Endothelial cell of umbilical vein (primary cell): ENCODE measurements at regions not wholly inside any gene's neighbourhood (a gene's known extent, or its start where the extent isn't known, plus 50 kb on each side); places are given as distances from the start of the nearest gene placed in this dataset.

Source experiments
- BruUV-seq: library from RNA; stranded (reverse); fragments of 400-500 nt; replicated peaks from 2 replicates; lab custom pipeline; 2021; lab: Mats Ljungman, UMichigan
- CTCF ChIA-PET: fragments of 300-600, 350-600 bp; sonication (Branson Sonifier 250); formaldehyde crosslinking; loops from one replicate; lab custom pipeline; 2021; ENCODE audit warnings: antibody characterized with exemption, inconsistent platforms; lab: Charles Lee
- POLR2A ChIA-PET: fragments of 300-600, 350-600 bp; sonication (Branson Sonifier 250); formaldehyde crosslinking; loops from one replicate; lab custom pipeline; 2021; ENCODE audit warnings: antibody characterized with exemption, inconsistent platforms; lab: Charles Lee
- DNase-seq: peaks from one replicate; pipeline ENCODE4 v3.0.0-alpha.2; 2011; ENCODE audit warnings: low read depth, low spot score
- FAIRE-seq: peaks from 2 replicates; lab custom pipeline; 2011; peaks lifted over from hg19 to GRCh38; lab: Jason Lieb, UNC
- H2AFZ ChIP-seq: 2 replicates; pipeline ENCODE4 v1.6.0; 2012; ENCODE audit warnings: low read depth, low read length, control low read depth, inconsistent platforms
- H3K27ac ChIP-seq: 2 replicates; pipeline ENCODE4 v1.5.1; 2011; ENCODE audit warnings: low read depth, mild to moderate bottlenecking, control low read depth, low read length, moderate library complexity; ENCODE audit not compliant: insufficient read depth
- H3K27me3 ChIP-seq, 2 experiments: 2 replicates each; pipeline versions ENCODE4 v1.6.0 to v1.6.1; 2011; ENCODE audit warnings: low read length in 2 of 2, mixed read lengths in 1 of 2; ENCODE audit not compliant: control insufficient read depth in 2 of 2, insufficient read depth in 2 of 2
- H3K36me3 ChIP-seq, 2 experiments: 2 replicates in 1 of 2; 3 replicates in 1 of 2; pipeline ENCODE4 v1.5.1; 2011; ENCODE audit warnings: low read length in 2 of 2, mild to moderate bottlenecking in 1 of 2, moderate library complexity in 1 of 2; ENCODE audit not compliant: control insufficient read depth in 2 of 2, insufficient read depth in 2 of 2; ENCODE audit errors: extremely low read depth in 1 of 2
- H3K4me1 ChIP-seq: 3 replicates; pipeline ENCODE4 v1.5.1; 2011; ENCODE audit warnings: mild to moderate bottlenecking, low read length; ENCODE audit not compliant: control insufficient read depth, insufficient read depth; ENCODE audit errors: extremely low read depth
- H3K4me2 ChIP-seq: 2 replicates; pipeline ENCODE4 v1.6.1; 2011; ENCODE audit warnings: low read length, control low read depth, mixed read lengths; ENCODE audit not compliant: insufficient read depth
- H3K4me3 ChIP-seq, 3 experiments: fragments of 200-600 bp in 1 of 3; sonication (generic), shearing (Covaris generic) in 1 of 3; replicated peaks in 1 of 3; 2 replicates each; pipeline ENCODE4 v1.5.1; 2011 to 2016; ENCODE audit warnings: control low read depth in 3 of 3, low read length in 3 of 3, mild to moderate bottlenecking in 2 of 3, inconsistent platforms in 1 of 3, low read depth in 1 of 3, moderate library complexity in 1 of 3; ENCODE audit not compliant: insufficient read depth in 1 of 3
- H3K79me2 ChIP-seq: 2 replicates; pipeline ENCODE4 v1.6.0; 2012; ENCODE audit warnings: low read length, inconsistent platforms; ENCODE audit not compliant: control insufficient read depth, insufficient read depth
- H3K9ac ChIP-seq: replicated peaks from 2 replicates; pipeline ENCODE3; 2011; ENCODE audit warnings: low read length, control low read depth; ENCODE audit not compliant: insufficient read depth; ENCODE audit errors: extremely low read depth
- H3K9me1 ChIP-seq: replicated peaks from 3 replicates; pipeline ENCODE4 v1.6.0; 2011; ENCODE audit warnings: mild to moderate bottlenecking, low read length; ENCODE audit not compliant: control insufficient read depth, insufficient read depth; ENCODE audit errors: extremely low read depth
- H3K9me3 ChIP-seq: replicated peaks from 2 replicates; pipeline ENCODE4 v1.5.1; 2012; ENCODE audit warnings: low read length, inconsistent platforms; ENCODE audit not compliant: control insufficient read depth, insufficient read depth
- H4K20me1 ChIP-seq: replicated peaks from 2 replicates; pipeline ENCODE3; 2011; ENCODE audit warnings: mild to moderate bottlenecking, low read length; ENCODE audit not compliant: control insufficient read depth, insufficient read depth; ENCODE audit errors: extremely low read depth
- EZH2 ChIP-seq: IDR thresholded peaks from 2 replicates; pipeline ENCODE4 v1.6.1; 2012; ENCODE audit warnings: borderline replicate concordance, low read depth, mild to moderate bottlenecking, moderate library complexity, low read length, inconsistent platforms; ENCODE audit not compliant: severe bottlenecking
- FOS ChIP-seq: IDR thresholded peaks from 2 replicates; pipeline ENCODE4 v1.6.1; 2011; ENCODE audit warnings: mild to moderate bottlenecking, low read length, moderate library complexity, borderline replicate concordance; ENCODE audit not compliant: insufficient read depth
- GATA2 ChIP-seq: IDR thresholded peaks from 2 replicates; pipeline ENCODE4 v1.7.0; 2011; ENCODE audit warnings: low read depth, mild to moderate bottlenecking, moderate library complexity, mixed read lengths, low read length; ENCODE audit not compliant: insufficient read length, insufficient read depth
- JUN ChIP-seq: IDR thresholded peaks from 2 replicates; pipeline ENCODE4 v1.6.1; 2011; ENCODE audit warnings: borderline replicate concordance, low read depth; ENCODE audit not compliant: insufficient read length, insufficient read depth
- MYC ChIP-seq: IDR thresholded peaks from one replicate; pipeline ENCODE4 v1.6.1; 2011; ENCODE audit warnings: mild to moderate bottlenecking, low read depth, low read length
- POLR2A ChIP-seq: IDR thresholded peaks from 2 replicates; pipeline ENCODE4 v1.6.1; 2012; ENCODE audit warnings: low read depth, mild to moderate bottlenecking, control low read depth, low read length
- POLR2AphosphoS5 ChIP-seq: IDR thresholded peaks from 2 replicates; pipeline ENCODE4 v1.6.1; 2012; ENCODE audit warnings: low read depth, mild to moderate bottlenecking, control low read depth, low read length, moderate library complexity; ENCODE audit not compliant: insufficient read depth
- dilution Hi-C: fragments of 300-500 bp; cut with MboI; formaldehyde crosslinking; loops from one replicate; pipeline ENCODE4 v1.15.0; 2019; ENCODE audit warnings: low sequenced_read_pairs; ENCODE audit not compliant: extremely low pct_ligation_motif_present
- intact Hi-C: fragments of 100-400 bp; cut with micrococcal nuclease; formaldehyde crosslinking; loops from one replicate; pipeline ENCODE4 v1.10.0; 2022
- TF ChIP-seq, protein P1 (sequence below): IDR thresholded peaks from 2 replicates; pipeline ENCODE4 v1.6.1; 2011; ENCODE audit not compliant: insufficient read depth, insufficient read length
- TF ChIP-seq, protein P2 (sequence below), 2 donors: IDR thresholded peaks; 1 replicate in 1 of 2; 2 replicates in 1 of 2; pipeline ENCODE4 v1.5.1; 2011; ENCODE audit warnings: low read length in 2 of 2, mild to moderate bottlenecking in 2 of 2, moderate library complexity in 2 of 2, control low read depth in 1 of 2, inconsistent platforms in 1 of 2, low read depth in 1 of 2; ENCODE audit not compliant: insufficient read depth in 1 of 2; ENCODE audit errors: extremely low read depth in 1 of 2

GRCh38 chr10:76681153-76681552 is 956.5 kb downstream of the KCNMA1 start:
- TF ChIP-seq POLR2A (no peak), JUN (no peak), MYC (no peak), GATA2 (no peak), FOS (no peak)
- TF ChIP-seq, protein P1, sequence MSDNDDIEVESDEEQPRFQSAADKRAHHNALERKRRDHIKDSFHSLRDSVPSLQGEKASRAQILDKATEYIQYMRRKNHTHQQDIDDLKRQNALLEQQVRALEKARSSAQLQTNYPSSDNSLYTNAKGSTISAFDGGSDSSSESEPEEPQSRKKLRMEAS, result no peak
- Histone ChIP-seq H3K36me3 (no peaks in the 10 kb centered on the region), H3K9me1 (no peaks in the 10 kb centered on the region), H3K9ac (no peak overlapping the region), H3K27me3 (no peaks in the 10 kb centered on the region), H3K4me1 (no peaks in the 10 kb centered on the region), H3K79me2 (no peaks in the 10 kb centered on the region), H3K9me3 (no peaks in the 10 kb centered on the region), H3K4me3 (no peak overlapping the region), H3K27ac (no peak overlapping the region), H3K4me2 (no peak overlapping the region), H2AFZ (no peak overlapping the region), H4K20me1 (no peaks in the 10 kb centered on the region)
- BruUV-seq, result no TSS peak
- dilution Hi-C loops (no loop called here), intact Hi-C loops (no loop called here)
- CTCF ChIA-PET, result no interaction called here
- POLR2A ChIA-PET, result no interaction called here
- DNase-seq, result no peak
- no peak for FAIRE-seq

DNA sequence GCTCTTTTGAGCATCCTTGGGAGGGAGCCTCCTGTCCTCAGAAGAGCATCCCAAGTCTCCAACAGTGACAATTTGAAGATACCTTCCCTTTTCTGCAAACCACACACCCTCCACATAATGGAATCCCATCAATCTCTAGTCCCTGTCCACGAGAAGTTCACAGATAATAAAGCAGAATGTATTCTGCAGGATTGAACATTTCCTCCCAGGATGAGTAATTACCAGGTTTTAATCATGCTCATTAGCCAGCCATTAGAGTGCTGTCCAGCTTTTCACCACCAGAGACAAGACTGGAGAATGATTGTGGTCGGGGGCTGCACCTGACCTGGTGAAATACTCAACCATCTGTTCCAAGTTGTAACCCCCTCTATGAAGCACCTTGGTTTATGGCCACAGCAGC is 958.6 kb downstream of the KCNMA1 start:
- intact Hi-C loops (no loop called here), dilution Hi-C loops (no loop called here)
- Histone ChIP-seq H3K9me3 (no peaks in the 10 kb centered on the region), H3K4me2 (no peak overlapping the region), H3K27me3 (no peaks in the 10 kb centered on the region), H3K27ac (no peak overlapping the region), H3K4me3 (no peak overlapping the region), H4K20me1 (no peaks in the 10 kb centered on the region), H3K9me1 (no peaks in the 10 kb centered on the region), H3K4me1 (no peaks in the 10 kb centered on the region), H3K79me2 (no peaks in the 10 kb centered on the region), H2AFZ (no peak overlapping the region), H3K9ac (no peak overlapping the region), H3K36me3 (no peaks in the 10 kb centered on the region)
- BruUV-seq, result no TSS peak
- DNase-seq, result no peak
- CTCF ChIA-PET, result no interaction called here
- POLR2A ChIA-PET, result no interaction called here
- TF ChIP-seq, protein P2, sequence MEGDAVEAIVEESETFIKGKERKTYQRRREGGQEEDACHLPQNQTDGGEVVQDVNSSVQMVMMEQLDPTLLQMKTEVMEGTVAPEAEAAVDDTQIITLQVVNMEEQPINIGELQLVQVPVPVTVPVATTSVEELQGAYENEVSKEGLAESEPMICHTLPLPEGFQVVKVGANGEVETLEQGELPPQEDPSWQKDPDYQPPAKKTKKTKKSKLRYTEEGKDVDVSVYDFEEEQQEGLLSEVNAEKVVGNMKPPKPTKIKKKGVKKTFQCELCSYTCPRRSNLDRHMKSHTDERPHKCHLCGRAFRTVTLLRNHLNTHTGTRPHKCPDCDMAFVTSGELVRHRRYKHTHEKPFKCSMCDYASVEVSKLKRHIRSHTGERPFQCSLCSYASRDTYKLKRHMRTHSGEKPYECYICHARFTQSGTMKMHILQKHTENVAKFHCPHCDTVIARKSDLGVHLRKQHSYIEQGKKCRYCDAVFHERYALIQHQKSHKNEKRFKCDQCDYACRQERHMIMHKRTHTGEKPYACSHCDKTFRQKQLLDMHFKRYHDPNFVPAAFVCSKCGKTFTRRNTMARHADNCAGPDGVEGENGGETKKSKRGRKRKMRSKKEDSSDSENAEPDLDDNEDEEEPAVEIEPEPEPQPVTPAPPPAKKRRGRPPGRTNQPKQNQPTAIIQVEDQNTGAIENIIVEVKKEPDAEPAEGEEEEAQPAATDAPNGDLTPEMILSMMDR (IDR thresholded peaks at IDR 0.05; ENCODE audit: extremely low read depth in 1 of 2, insufficient read depth in 1 of 2, low read depth in 1 of 2, low read length in 2 of 2), result no peak
- TF ChIP-seq POLR2A (no peak), GATA2 (no peak), FOS (no peak), POLR2AphosphoS5 (no peak), MYC (no peak), EZH2 (no peak), JUN (no peak)
- TF ChIP-seq, protein P1, result no peak
- no peak for FAIRE-seq
